ENCODE measurements at regions not wholly inside any gene's neighbourhood (a gene's known extent, or its start where the extent isn't known, plus 50 kb on each side); places are given as distances from the start of the nearest gene placed in this dataset.

GRCh38 chr3:168517249-168518071 lies 421.7 kb upstream of the GOLIM4 start:
- no peak overlapping the region for H3K9ac ChIP-seq
- no peaks in the 10 kb centered on the region for H3K27me3 ChIP-seq (ENCODE audit: control insufficient read depth, insufficient read depth, low read length)
- no peaks in the 10 kb centered on the region for H3K36me3 ChIP-seq (ENCODE audit: control insufficient read depth, insufficient read depth, low read length)

GRCh38 chr3:168514252-168514651 lies 418.5 kb upstream of the GOLIM4 start:
- H3K27ac ChIP-seq, result no peak overlapping the region
- no peaks in the 10 kb centered on the region for H3K36me3 ChIP-seq (ENCODE audit: control insufficient read depth, insufficient read depth, low read length)
- no peaks in the 10 kb centered on the region for H3K9me3 ChIP-seq (ENCODE audit: control insufficient read depth, low read length)
- H2AFZ ChIP-seq, result no peak overlapping the region
- H3K9ac ChIP-seq, result no peak overlapping the region
- TF ChIP-seq CTCF (IDR thresholded peaks at IDR 0.05), result no peak
- H3K4me1 ChIP-seq, result no peaks in the 10 kb centered on the region
- no peak overlapping the region for H3K4me3 ChIP-seq (ENCODE audit: low read depth, low read length)
- no peaks in the 10 kb centered on the region for H3K27me3 ChIP-seq (ENCODE audit: control insufficient read depth, insufficient read depth, low read length)
- H3K4me2 ChIP-seq (ENCODE audit: low read length), result no peak overlapping the region
- no peaks in the 10 kb centered on the region for H3K79me2 ChIP-seq

More at GRCh38 chr3:168517249-168518071, 421.7 kb upstream of the GOLIM4 start:
- H3K9me3 ChIP-seq (ENCODE audit: control insufficient read depth, low read length), result no peaks in the 10 kb centered on the region
- H3K4me2 ChIP-seq (ENCODE audit: low read length), result no peak overlapping the region
- no peak overlapping the region for H2AFZ ChIP-seq
- no peak for TF ChIP-seq CTCF (IDR thresholded peaks at IDR 0.05)
- H3K4me1 ChIP-seq, result no peaks in the 10 kb centered on the region
- no peak overlapping the region for H3K27ac ChIP-seq
- no peak overlapping the region for H3K4me3 ChIP-seq (ENCODE audit: low read depth, low read length)
- H3K79me2 ChIP-seq, result no peaks in the 10 kb centered on the region

- Histone ChIP-seq H3K4me2 (ENCODE audit: low read length) (no peak overlapping the region), H3K4me3 (ENCODE audit: low read depth, low read length) (no peak overlapping the region), H3K79me2 (no peaks in the 10 kb centered on the region), H3K36me3 (ENCODE audit: control insufficient read depth, insufficient read depth, low read length) (no peaks in the 10 kb centered on the region), H3K9me3 (ENCODE audit: control insufficient read depth, low read length) (no peaks in the 10 kb centered on the region), H3K9ac (no peak overlapping the region), H3K27ac (no peak overlapping the region), H3K27me3 (ENCODE audit: control insufficient read depth, insufficient read depth, low read length) (no peaks in the 10 kb centered on the region), H2AFZ (no peak overlapping the region), H3K4me1 (no peaks in the 10 kb centered on the region)
- no peak for TF ChIP-seq CTCF (IDR thresholded peaks at IDR 0.05)
Observed at GRCh38 chr3:168512802-168513201, 417.1 kb upstream of the GOLIM4 start.

- no peaks in the 10 kb centered on the region for H3K79me2 ChIP-seq
- no peaks in the 10 kb centered on the region for H3K9me3 ChIP-seq (ENCODE audit: control insufficient read depth, low read length)
- H3K27ac ChIP-seq, result no peak overlapping the region
- no peak for TF ChIP-seq CTCF (IDR thresholded peaks at IDR 0.05)
- no peak overlapping the region for H3K4me3 ChIP-seq (ENCODE audit: low read depth, low read length)
- no peak overlapping the region for H3K9ac ChIP-seq
- no peaks in the 10 kb centered on the region for H3K36me3 ChIP-seq (ENCODE audit: control insufficient read depth, insufficient read depth, low read length)
- no peaks in the 10 kb centered on the region for H3K27me3 ChIP-seq (ENCODE audit: control insufficient read depth, insufficient read depth, low read length)
- no peaks in the 10 kb centered on the region for H3K4me1 ChIP-seq
- H2AFZ ChIP-seq, result no peak overlapping the region
- H3K4me2 ChIP-seq (ENCODE audit: low read length), result no peak overlapping the region
Observed at GRCh38 chr3:168511428-168512014, 415.8 kb upstream of the GOLIM4 start.

Measured in parathyroid adenoma (tissue), 2 donors.